Smooth muscle cell (in vitro differentiated cells): ENCODE measurements at regions not wholly inside any gene's neighbourhood (a gene's known extent, or its start where the extent isn't known, plus 50 kb on each side); places are given as distances from the start of the nearest gene placed in this dataset.

Experiments
- DNase-seq: peaks from one replicate; lab custom pipeline; 2025; ENCODE audit not compliant: unreplicated experiment; lab: John Stamatoyannopoulos, UW
- H2AFZ ChIP-seq: fragments of 200-600 bp; sonication (generic); 2 replicates; pipeline ENCODE4 v1.6.0; 2016; ENCODE audit warnings: antibody characterized with exemption, low read depth, mild to moderate bottlenecking
- H3F3A ChIP-seq: fragments of 200-600 bp; sonication (generic); 2 replicates; pipeline ENCODE4 v1.6.0; 2017; ENCODE audit warnings: antibody characterized with exemption, low read depth
- H3K27ac ChIP-seq: fragments of 200-600 bp; sonication (generic); 2 replicates; pipeline ENCODE4 v1.5.1; 2016; ENCODE audit warnings: low read depth, mild to moderate bottlenecking
- H3K27me3 ChIP-seq: fragments of 200-600 bp; sonication (generic); 2 replicates; pipeline ENCODE4 v1.6.1; 2016; ENCODE audit warnings: low read depth, mild to moderate bottlenecking
- H3K36me3 ChIP-seq: fragments of 200-600 bp; sonication (generic); 2 replicates; pipeline ENCODE4 v1.5.1; 2016; ENCODE audit warnings: low read depth
- H3K4me1 ChIP-seq: fragments of 200-600 bp; sonication (generic); 2 replicates; pipeline ENCODE4 v1.5.1; 2016; ENCODE audit warnings: low read depth
- H3K4me2 ChIP-seq: fragments of 200-600 bp; sonication (generic); 2 replicates; pipeline ENCODE4 v1.6.0; 2016; ENCODE audit warnings: mild to moderate bottlenecking
- H3K4me3 ChIP-seq: fragments of 200-600 bp; sonication (generic); 2 replicates; pipeline ENCODE4 v1.5.1; 2016; ENCODE audit warnings: mild to moderate bottlenecking
- H3K79me2 ChIP-seq: fragments of 200-600 bp; sonication (generic); 2 replicates; pipeline ENCODE4 v1.6.0; 2016; ENCODE audit warnings: low read depth, mild to moderate bottlenecking
- H3K9ac ChIP-seq: fragments of 200-600 bp; sonication (generic); 2 replicates; pipeline ENCODE4 v1.6.0; 2016; ENCODE audit warnings: low read depth
- H3K9me3 ChIP-seq: fragments of 200-600 bp; sonication (generic); replicated peaks from 2 replicates; pipeline ENCODE4 v1.5.1; 2016; ENCODE audit warnings: low read depth
- H4K20me1 ChIP-seq: fragments of 200-600 bp; sonication (generic); 2 replicates; pipeline ENCODE4 v1.6.0; 2016; ENCODE audit warnings: low read depth
- WGBS: methylation state at CpG from one replicate; pipeline ENCODE4 v1.1.7; 2016; ENCODE audit warnings: low lambda C conversion rate; 5-methylcytosine and 5-hydroxymethylcytosine counted together
- TF ChIP-seq, protein P1 (sequence below): fragments of 200-600 bp; sonication (generic); IDR thresholded peaks from 2 replicates; pipeline ENCODE4 v1.5.1; 2017; ENCODE audit warnings: borderline replicate concordance, mild to moderate bottlenecking, antibody characterized with exemption; ENCODE audit not compliant: insufficient read depth, poor library complexity, severe bottlenecking

DNA sequence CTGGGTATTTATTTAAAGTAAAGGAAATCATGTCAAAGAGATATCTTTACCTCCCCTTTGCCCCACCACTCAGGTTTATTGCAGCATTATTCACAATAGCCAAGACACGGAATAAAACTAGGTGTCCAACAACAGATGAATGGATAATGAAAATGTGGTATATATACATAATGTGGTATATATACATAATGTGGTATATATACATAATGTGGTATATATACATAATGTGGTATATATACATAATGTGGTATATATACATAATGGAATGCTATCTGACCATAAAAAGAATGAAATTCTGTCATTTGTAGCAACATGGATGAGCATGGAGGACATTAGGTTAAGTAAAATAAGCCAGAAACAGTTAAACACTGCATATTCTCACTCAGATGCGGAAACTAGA lies 262.6 kb upstream of the PLXNA2 start:
- H3K4me3 ChIP-seq = no peak overlapping the region
- H3K4me2 ChIP-seq = no peak overlapping the region
- H2AFZ ChIP-seq = no peak overlapping the region
- no peak for DNase-seq
- no peaks in the 10 kb centered on the region for H3K27me3 ChIP-seq
- WGBS = 97% methylated on average over 2 of the region's 2 CpGs
- H3K27ac ChIP-seq = no peak overlapping the region
- TF ChIP-seq, protein P1, sequence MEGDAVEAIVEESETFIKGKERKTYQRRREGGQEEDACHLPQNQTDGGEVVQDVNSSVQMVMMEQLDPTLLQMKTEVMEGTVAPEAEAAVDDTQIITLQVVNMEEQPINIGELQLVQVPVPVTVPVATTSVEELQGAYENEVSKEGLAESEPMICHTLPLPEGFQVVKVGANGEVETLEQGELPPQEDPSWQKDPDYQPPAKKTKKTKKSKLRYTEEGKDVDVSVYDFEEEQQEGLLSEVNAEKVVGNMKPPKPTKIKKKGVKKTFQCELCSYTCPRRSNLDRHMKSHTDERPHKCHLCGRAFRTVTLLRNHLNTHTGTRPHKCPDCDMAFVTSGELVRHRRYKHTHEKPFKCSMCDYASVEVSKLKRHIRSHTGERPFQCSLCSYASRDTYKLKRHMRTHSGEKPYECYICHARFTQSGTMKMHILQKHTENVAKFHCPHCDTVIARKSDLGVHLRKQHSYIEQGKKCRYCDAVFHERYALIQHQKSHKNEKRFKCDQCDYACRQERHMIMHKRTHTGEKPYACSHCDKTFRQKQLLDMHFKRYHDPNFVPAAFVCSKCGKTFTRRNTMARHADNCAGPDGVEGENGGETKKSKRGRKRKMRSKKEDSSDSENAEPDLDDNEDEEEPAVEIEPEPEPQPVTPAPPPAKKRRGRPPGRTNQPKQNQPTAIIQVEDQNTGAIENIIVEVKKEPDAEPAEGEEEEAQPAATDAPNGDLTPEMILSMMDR = no peak
- no peaks in the 10 kb centered on the region for H3K9me3 ChIP-seq
- no peak overlapping the region for H3K9ac ChIP-seq
- no peaks in the 10 kb centered on the region for H3K4me1 ChIP-seq
- H4K20me1 ChIP-seq = no peaks in the 10 kb centered on the region
- no peaks in the 10 kb centered on the region for H3K36me3 ChIP-seq
- no peaks in the 10 kb centered on the region for H3K79me2 ChIP-seq
- H3F3A ChIP-seq = no peaks in the 10 kb centered on the region

DNA sequence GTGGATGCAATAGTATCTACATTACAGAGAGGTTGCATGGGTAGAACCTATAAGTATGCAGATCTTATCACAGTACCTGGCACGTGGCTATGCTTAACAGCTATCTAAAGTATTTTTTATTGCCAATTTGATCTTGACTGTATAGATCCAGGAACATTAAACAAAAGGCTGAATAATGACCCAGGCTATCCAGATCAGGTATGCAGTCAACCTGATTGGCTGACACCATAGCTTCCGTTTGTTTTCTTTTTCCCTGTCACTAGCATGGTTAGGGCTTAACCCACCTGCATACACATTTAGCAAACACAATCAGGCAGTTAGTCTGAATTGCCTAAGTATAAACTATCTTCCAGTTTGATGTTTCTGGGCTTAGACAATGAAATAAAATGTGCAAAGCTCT lies 264.9 kb upstream of the PLXNA2 start:
- Histone ChIP-seq H3K79me2 (no peaks in the 10 kb centered on the region), H2AFZ (no peak overlapping the region), H3K4me1 (no peaks in the 10 kb centered on the region), H4K20me1 (no peaks in the 10 kb centered on the region), H3K4me3 (no peak overlapping the region), H3K27me3 (no peaks in the 10 kb centered on the region), H3K9me3 (no peaks in the 10 kb centered on the region), H3K27ac (no peak overlapping the region), H3K9ac (no peak overlapping the region), H3K4me2 (no peak overlapping the region), H3K36me3 (no peaks in the 10 kb centered on the region), H3F3A (no peaks in the 10 kb centered on the region)
- no peak for DNase-seq
- TF ChIP-seq, protein P1 = no peak
- WGBS = 81% methylated on average over 2 of the region's 2 CpGs

DNA sequence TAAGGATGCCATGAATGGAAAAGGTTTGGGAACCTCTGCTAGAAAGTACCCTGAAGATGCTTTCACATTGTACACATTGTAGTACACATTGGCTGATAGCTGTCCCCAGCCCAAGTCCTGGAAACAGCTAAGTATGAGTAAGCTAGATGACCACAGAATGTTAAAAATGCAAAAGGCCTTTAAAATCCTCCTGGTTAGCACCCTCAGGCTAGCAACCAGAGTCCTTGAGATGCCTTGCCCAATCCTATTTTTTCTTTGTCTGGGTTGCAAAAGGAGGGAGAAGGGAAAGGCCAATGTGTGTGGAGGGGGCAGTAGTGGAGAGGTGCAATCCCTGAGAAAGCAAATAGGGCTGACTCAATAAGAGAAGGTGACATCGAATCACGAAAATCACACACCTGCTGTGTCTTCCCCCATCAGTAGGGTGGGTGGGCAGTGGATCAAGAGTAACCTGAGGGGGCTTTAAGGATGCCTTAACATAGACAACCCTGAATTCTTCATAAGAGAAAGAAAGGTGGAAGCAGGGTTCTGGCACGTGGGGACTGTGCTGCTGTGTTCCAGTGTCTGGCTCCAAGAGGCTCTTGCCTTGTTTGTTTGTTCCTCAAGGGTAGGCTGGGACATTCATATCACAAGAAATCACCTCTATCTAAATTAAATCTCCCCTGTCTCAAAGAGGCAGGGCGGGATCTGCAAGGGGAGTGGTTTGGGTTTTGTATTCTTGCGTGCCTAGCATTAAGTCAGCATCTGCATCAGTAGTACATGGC lies 266.2 kb upstream of the PLXNA2 start:
- Histone ChIP-seq H3K27ac (no peak overlapping the region), H2AFZ (no peak overlapping the region), H3K4me1 (no peaks in the 10 kb centered on the region), H4K20me1 (no peaks in the 10 kb centered on the region), H3K36me3 (no peaks in the 10 kb centered on the region), H3K27me3 (no peaks in the 10 kb centered on the region), H3F3A (no peaks in the 10 kb centered on the region), H3K9ac (no peak overlapping the region), H3K4me3 (no peak overlapping the region), H3K4me2 (peak overlapping the region; percentile 1), H3K79me2 (no peaks in the 10 kb centered on the region), H3K9me3 (no peaks in the 10 kb centered on the region)
- TF ChIP-seq, protein P1 = no peak
- 73% methylated on average over 5 of the region's 5 CpGs for WGBS
- DNase-seq = no peak
